HUES64 (cell line): ENCODE measurements at regions not wholly inside any gene's neighbourhood (a gene's known extent, or its start where the extent isn't known, plus 50 kb on each side); places are given as distances from the start of the nearest gene placed in this dataset.
"Not testable (repeated sequence)": the region's sequence is repeated elsewhere in the genome, so short reads cannot be mapped to it uniquely, and the experiment has no call there.

ENCODE experiments used
- H3K27ac ChIP-seq: 2 replicates; pipeline ENCODE4 v1.7.0; 2013; ENCODE audit warnings: low read depth, low read length, inconsistent platforms
- H3K27me3 ChIP-seq: 2 replicates; pipeline ENCODE4 v1.6.1; 2013; ENCODE audit warnings: mild to moderate bottlenecking, low read length; ENCODE audit not compliant: insufficient read depth
- H3K36me3 ChIP-seq: 2 replicates; pipeline ENCODE4 v1.6.1; 2013; ENCODE audit warnings: mild to moderate bottlenecking, low read length; ENCODE audit not compliant: insufficient read depth
- H3K4me1 ChIP-seq: 2 replicates; pipeline ENCODE4 v1.6.1; 2013; ENCODE audit warnings: mild to moderate bottlenecking, low read length, moderate library complexity; ENCODE audit not compliant: insufficient read depth
- H3K4me3 ChIP-seq: 2 replicates; pipeline ENCODE4 v1.5.1; 2013; ENCODE audit warnings: mild to moderate bottlenecking, low read length, moderate library complexity
- H3K9ac ChIP-seq: 2 replicates; pipeline ENCODE4 v1.6.1; 2013; ENCODE audit warnings: mild to moderate bottlenecking, low read depth, low read length
- H3K9me3 ChIP-seq: 2 replicates; pipeline ENCODE4 v1.6.1; 2013; ENCODE audit warnings: low read depth, low read length; ENCODE audit not compliant: insufficient read depth
- WGBS: fragments of 150-250, 120-280 bp; methylation state at CpG from one replicate; pipeline ENCODE4 v1.1.7; 2013; ENCODE audit warnings: missing lambda C conversion rate; 5-methylcytosine and 5-hydroxymethylcytosine counted together

- WGBS: 93% methylated on average over 3 of the region's 5 CpGs
- H3K36me3 ChIP-seq: no peaks in the 10 kb centered on the region
- no peaks in the 10 kb centered on the region for H3K27me3 ChIP-seq
- no peak overlapping the region for H3K4me3 ChIP-seq
- H3K9me3 ChIP-seq: no peaks in the 10 kb centered on the region
- H3K9ac ChIP-seq: no peak overlapping the region
- H3K27ac ChIP-seq: no peak overlapping the region
- no peaks in the 10 kb centered on the region for H3K4me1 ChIP-seq
Measured at GRCh38 chr2:226300196-226300886, 499.3 kb downstream of the IRS1 start.

GRCh38 chr2:226299771-226300170 is 499.8 kb downstream of the IRS1 start:
- Histone ChIP-seq H3K27ac (no peak overlapping the region), H3K4me3 (no peak overlapping the region), H3K36me3 (no peaks in the 10 kb centered on the region), H3K9ac (no peak overlapping the region), H3K4me1 (no peaks in the 10 kb centered on the region), H3K9me3 (no peaks in the 10 kb centered on the region), H3K27me3 (no peaks in the 10 kb centered on the region)
- no CpG with 5 or more reads among the region's 3 CpGs for WGBS

- Histone ChIP-seq H3K27ac (no peak overlapping the region), H3K4me3 (no peak overlapping the region), H3K9ac (no peak overlapping the region), H3K27me3 (no peaks in the 10 kb centered on the region), H3K9me3 (peaks cover 14% of the 10 kb centered on the region), H3K4me1 (no peaks in the 10 kb centered on the region), H3K36me3 (no peaks in the 10 kb centered on the region)
- 93% methylated on average over 3 of the region's 3 CpGs for WGBS
Measured at GRCh38 chr2:226295681-226296080, 503.9 kb downstream of the IRS1 start.

GRCh38 chr2:226295123-226295522 is 504.5 kb downstream of the IRS1 start:
- H3K4me3 ChIP-seq: no peak overlapping the region
- 0% methylated on average over 1 of the region's 1 CpG for WGBS

GRCh38 chr2:226291281-226291680 is 508.3 kb downstream of the IRS1 start:
- 97% methylated on average over 1 of the region's 1 CpG for WGBS
- H3K9ac ChIP-seq, H3K27ac ChIP-seq, H3K27me3 ChIP-seq, H3K4me3 ChIP-seq, H3K4me1 ChIP-seq, H3K36me3 ChIP-seq: not testable (repeated sequence)
- H3K9me3 ChIP-seq: peaks cover 16% of the 10 kb centered on the region

More at GRCh38 chr2:226295123-226295522, 504.5 kb downstream of the IRS1 start:
- no peak overlapping the region for H3K27ac ChIP-seq
- no peak overlapping the region for H3K9ac ChIP-seq
- H3K27me3 ChIP-seq: no peaks in the 10 kb centered on the region
- H3K9me3 ChIP-seq: peaks cover 14% of the 10 kb centered on the region
- no peaks in the 10 kb centered on the region for H3K4me1 ChIP-seq
- no peaks in the 10 kb centered on the region for H3K36me3 ChIP-seq

- no peaks in the 10 kb centered on the region for H3K4me1 ChIP-seq
- no peaks in the 10 kb centered on the region for H3K36me3 ChIP-seq
- H3K4me3 ChIP-seq: no peak overlapping the region
- 70% methylated on average over 2 of the region's 2 CpGs for WGBS
- no peak overlapping the region for H3K27ac ChIP-seq
- H3K27me3 ChIP-seq: no peaks in the 10 kb centered on the region
- peaks cover 11% of the 10 kb centered on the region for H3K9me3 ChIP-seq
- no peak overlapping the region for H3K9ac ChIP-seq
Measured at GRCh38 chr2:226286916-226287315, 512.7 kb downstream of the IRS1 start.

GRCh38 chr2:226283796-226284195 is 515.8 kb downstream of the IRS1 start:
- Histone ChIP-seq H3K9ac (no peak overlapping the region), H3K27ac (no peak overlapping the region), H3K9me3 (no peaks in the 10 kb centered on the region), H3K4me1 (no peaks in the 10 kb centered on the region), H3K4me3 (no peak overlapping the region), H3K36me3 (no peaks in the 10 kb centered on the region), H3K27me3 (no peaks in the 10 kb centered on the region)
- WGBS: 95% methylated on average over 1 of the region's 2 CpGs

GRCh38 chr2:226282151-226282550 is 517.5 kb downstream of the IRS1 start:
- H3K4me1 ChIP-seq: no peaks in the 10 kb centered on the region
- no peak overlapping the region for H3K4me3 ChIP-seq
- no peaks in the 10 kb centered on the region for H3K36me3 ChIP-seq
- no peak overlapping the region for H3K27ac ChIP-seq
- 96% methylated on average over 1 of the region's 1 CpG for WGBS
- no peaks in the 10 kb centered on the region for H3K9me3 ChIP-seq
- H3K27me3 ChIP-seq: no peaks in the 10 kb centered on the region
- no peak overlapping the region for H3K9ac ChIP-seq

- not testable (repeated sequence) for H3K36me3 ChIP-seq, H3K27me3 ChIP-seq, H3K27ac ChIP-seq, H3K9ac ChIP-seq, H3K4me3 ChIP-seq, H3K4me1 ChIP-seq, H3K9me3 ChIP-seq
- 94% methylated on average over 2 of the region's 2 CpGs for WGBS
Measured at GRCh38 chr2:226280136-226280535, 519.5 kb downstream of the IRS1 start.

GRCh38 chr2:226275215-226275614 is 524.4 kb downstream of the IRS1 start:
- WGBS: 71% methylated on average over 1 of the region's 1 CpG
- H3K36me3 ChIP-seq: no peaks in the 10 kb centered on the region
- no peaks in the 10 kb centered on the region for H3K27me3 ChIP-seq
- H3K4me3 ChIP-seq: no peak overlapping the region
- no peaks in the 10 kb centered on the region for H3K9me3 ChIP-seq
- H3K27ac ChIP-seq: no peak overlapping the region
- no peaks in the 10 kb centered on the region for H3K4me1 ChIP-seq
- no peak overlapping the region for H3K9ac ChIP-seq

- H3K9me3 ChIP-seq: no peaks in the 10 kb centered on the region
- H3K27ac ChIP-seq: no peak overlapping the region
- no peak overlapping the region for H3K9ac ChIP-seq
- no peaks in the 10 kb centered on the region for H3K27me3 ChIP-seq
- H3K4me3 ChIP-seq: no peak overlapping the region
- WGBS: 85% methylated on average over 8 of the region's 8 CpGs
- H3K4me1 ChIP-seq: no peaks in the 10 kb centered on the region
- H3K36me3 ChIP-seq: no peaks in the 10 kb centered on the region
Measured at GRCh38 chr2:226274143-226274542, 525.5 kb downstream of the IRS1 start.

GRCh38 chr2:226273440-226273839 is 526.2 kb downstream of the IRS1 start:
- no peaks in the 10 kb centered on the region for H3K27me3 ChIP-seq
- no peak overlapping the region for H3K4me3 ChIP-seq
- H3K27ac ChIP-seq: no peak overlapping the region

More at GRCh38 chr2:226273440-226273839, 526.2 kb downstream of the IRS1 start:
- Histone ChIP-seq H3K9me3 (no peaks in the 10 kb centered on the region), H3K4me1 (no peaks in the 10 kb centered on the region), H3K36me3 (no peaks in the 10 kb centered on the region), H3K9ac (no peak overlapping the region)
